ENCODE measurements at regions not wholly inside any gene's neighbourhood (a gene's known extent, or its start where the extent isn't known, plus 50 kb on each side); places are given as distances from the start of the nearest gene placed in this dataset.

- DNase-seq (ENCODE audit: low read depth): no peak
- no peak overlapping the region for H3K4me3 ChIP-seq (ENCODE audit: low read depth, low read length)
- TF ChIP-seq MYC (IDR thresholded peaks at IDR 0.05; ENCODE audit: low read depth, low read length) (no peak), CTCF (IDR thresholded peaks at IDR 0.05; ENCODE audit: low read depth, low read length) (no peak), POLR2A (IDR thresholded peaks at IDR 0.05; ENCODE audit: extremely low read depth, insufficient read length) (no peak), MAX (IDR thresholded peaks at IDR 0.05; ENCODE audit: low read depth, low read length) (no peak)
Observed at GRCh38 chr5:138631096-138631928, 56.1 kb upstream of the HSPA9 start.

GRCh38 chr5:138629392-138629791, 54.2 kb upstream of the HSPA9 start:
- TF ChIP-seq MYC (IDR thresholded peaks at IDR 0.05; ENCODE audit: low read depth, low read length) (no peak), CTCF (IDR thresholded peaks at IDR 0.05; ENCODE audit: low read depth, low read length) (no peak), MAX (IDR thresholded peaks at IDR 0.05; ENCODE audit: low read depth, low read length) (no peak), POLR2A (IDR thresholded peaks at IDR 0.05; ENCODE audit: extremely low read depth, insufficient read length) (no peak)
- DNase-seq (ENCODE audit: low read depth): no peak
- no peak overlapping the region for H3K4me3 ChIP-seq (ENCODE audit: low read depth, low read length)

- no peak for DNase-seq (ENCODE audit: low read depth)
- TF ChIP-seq POLR2A (IDR thresholded peaks at IDR 0.05; ENCODE audit: extremely low read depth, insufficient read length) (no peak), MYC (IDR thresholded peaks at IDR 0.05; ENCODE audit: low read depth, low read length) (no peak), CTCF (IDR thresholded peaks at IDR 0.05; ENCODE audit: low read depth, low read length) (no peak), MAX (IDR thresholded peaks at IDR 0.05; ENCODE audit: low read depth, low read length) (no peak)
- H3K4me3 ChIP-seq (ENCODE audit: low read depth, low read length): no peak overlapping the region
Observed at GRCh38 chr5:138626333-138626944, 51.2 kb upstream of the HSPA9 start.

- H3K4me3 ChIP-seq (ENCODE audit: low read depth, low read length): no peak overlapping the region
- no peak for DNase-seq (ENCODE audit: low read depth)
- TF ChIP-seq CTCF (IDR thresholded peaks at IDR 0.05; ENCODE audit: low read depth, low read length) (no peak), MAX (IDR thresholded peaks at IDR 0.05; ENCODE audit: low read depth, low read length) (no peak), POLR2A (IDR thresholded peaks at IDR 0.05; ENCODE audit: extremely low read depth, insufficient read length) (no peak), MYC (IDR thresholded peaks at IDR 0.05; ENCODE audit: low read depth, low read length) (no peak)
Observed at GRCh38 chr5:138625134-138625533, 49.9 kb upstream of the HSPA9 start.

All from NB4 (cell line).